ENCODE measurements at regions not wholly inside any gene's neighbourhood (a gene's known extent, or its start where the extent isn't known, plus 50 kb on each side); places are given as distances from the start of the nearest gene placed in this dataset.

GRCh38 chr11:134901542-134901941, 489.5 kb upstream of the B3GAT1 start:
- intact Hi-C loops (cut with micrococcal nuclease), result no loop called here
- DNase-seq (no peak), ATAC-seq (ENCODE audit: low read depth) (no peak)
- Mint-ChIP-seq H3K4me1 (no peaks in the 10 kb centered on the region), H3K27me3 (peaks cover 7% of the 10 kb centered on the region), H3K27ac (no peak overlapping the region), H3K9me3 (no peaks in the 10 kb centered on the region), H3K4me3 (no peak overlapping the region), H3K36me3 (ENCODE audit: low read depth) (no peaks in the 10 kb centered on the region)
- ChIA-PET POLR2A (no interaction called here), CTCF (no interaction called here)
- TF ChIP-seq, protein P1, sequence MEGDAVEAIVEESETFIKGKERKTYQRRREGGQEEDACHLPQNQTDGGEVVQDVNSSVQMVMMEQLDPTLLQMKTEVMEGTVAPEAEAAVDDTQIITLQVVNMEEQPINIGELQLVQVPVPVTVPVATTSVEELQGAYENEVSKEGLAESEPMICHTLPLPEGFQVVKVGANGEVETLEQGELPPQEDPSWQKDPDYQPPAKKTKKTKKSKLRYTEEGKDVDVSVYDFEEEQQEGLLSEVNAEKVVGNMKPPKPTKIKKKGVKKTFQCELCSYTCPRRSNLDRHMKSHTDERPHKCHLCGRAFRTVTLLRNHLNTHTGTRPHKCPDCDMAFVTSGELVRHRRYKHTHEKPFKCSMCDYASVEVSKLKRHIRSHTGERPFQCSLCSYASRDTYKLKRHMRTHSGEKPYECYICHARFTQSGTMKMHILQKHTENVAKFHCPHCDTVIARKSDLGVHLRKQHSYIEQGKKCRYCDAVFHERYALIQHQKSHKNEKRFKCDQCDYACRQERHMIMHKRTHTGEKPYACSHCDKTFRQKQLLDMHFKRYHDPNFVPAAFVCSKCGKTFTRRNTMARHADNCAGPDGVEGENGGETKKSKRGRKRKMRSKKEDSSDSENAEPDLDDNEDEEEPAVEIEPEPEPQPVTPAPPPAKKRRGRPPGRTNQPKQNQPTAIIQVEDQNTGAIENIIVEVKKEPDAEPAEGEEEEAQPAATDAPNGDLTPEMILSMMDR (IDR thresholded peaks at IDR 0.05), result no peak

GRCh38 chr11:134893810-134894685, 482.0 kb upstream of the B3GAT1 start:
- ChIA-PET CTCF (no interaction called here), POLR2A (no interaction called here)
- intact Hi-C loops (cut with micrococcal nuclease), result no loop called here
- Mint-ChIP-seq H3K27ac (no peak overlapping the region), H3K4me3 (no peak overlapping the region), H3K9me3 (peaks cover 4% of the 10 kb centered on the region), H3K27me3 (peaks cover under 1% of the 10 kb centered on the region), H3K36me3 (ENCODE audit: low read depth) (no peaks in the 10 kb centered on the region), H3K4me1 (no peaks in the 10 kb centered on the region)
- DNase-seq (no peak), ATAC-seq (ENCODE audit: low read depth) (no peak)
- TF ChIP-seq, protein P1 (IDR thresholded peaks at IDR 0.05), result no peak

DNA sequence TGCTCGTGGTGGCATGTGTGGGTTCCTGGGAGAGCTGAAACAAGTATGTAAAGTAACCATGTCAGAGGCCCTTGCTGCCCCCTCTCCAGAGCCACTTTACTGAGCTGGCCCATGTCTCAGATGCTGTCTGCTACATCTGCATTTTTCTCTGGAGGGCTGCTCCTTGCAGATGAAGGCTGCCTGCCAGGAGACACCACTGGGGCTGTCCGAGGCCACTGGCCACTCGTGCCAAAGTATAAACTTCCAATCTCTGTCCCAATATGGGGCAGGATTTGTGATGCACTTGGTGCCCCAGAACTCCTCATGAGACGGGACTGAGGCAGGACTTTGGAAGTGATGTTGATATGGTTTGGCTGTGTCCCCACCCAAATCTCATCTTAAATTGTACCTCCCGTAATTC, 478.4 kb upstream of the B3GAT1 start:
- Mint-ChIP-seq H3K9me3 (peaks cover 4% of the 10 kb centered on the region), H3K4me3 (no peak overlapping the region), H3K27ac (no peak overlapping the region), H3K36me3 (ENCODE audit: low read depth) (no peaks in the 10 kb centered on the region), H3K27me3 (peaks cover 7% of the 10 kb centered on the region), H3K4me1 (no peaks in the 10 kb centered on the region)
- CTCF ChIA-PET, result no interaction called here
- intact Hi-C loops (cut with micrococcal nuclease), result no loop called here
- no peak for ATAC-seq (ENCODE audit: low read depth)
- TF ChIP-seq, protein P1 (IDR thresholded peaks at IDR 0.05), result no peak
- POLR2A ChIA-PET, result no interaction called here
- DNase-seq, result no peak

DNA sequence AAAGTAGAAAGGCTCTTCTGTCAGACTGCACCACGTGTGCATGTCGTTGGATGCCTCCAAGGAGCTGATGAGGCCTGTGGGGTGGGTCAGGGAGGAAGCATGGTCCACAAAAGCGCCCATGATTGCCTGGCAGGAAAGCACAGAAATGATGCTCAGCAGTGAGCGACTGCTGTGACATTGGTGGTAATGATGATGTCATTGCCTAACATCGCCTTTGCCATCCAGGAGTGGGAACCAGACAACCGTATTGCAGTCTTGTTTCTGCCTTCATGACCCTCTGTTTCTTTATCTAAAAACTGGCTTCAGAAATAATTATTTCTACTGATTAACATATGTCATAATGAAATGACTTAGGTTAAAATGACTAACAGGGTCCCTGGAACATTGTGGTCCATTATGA, 477.8 kb upstream of the B3GAT1 start:
- ChIA-PET CTCF (no interaction called here), POLR2A (no interaction called here)
- intact Hi-C loops (cut with micrococcal nuclease), result no loop called here
- H3K27me3 Mint-ChIP-seq, result peaks cover 7% of the 10 kb centered on the region
- no peak for ATAC-seq (ENCODE audit: low read depth)
- no peak for DNase-seq
- H3K9me3 Mint-ChIP-seq, result peaks cover 4% of the 10 kb centered on the region
- no peaks in the 10 kb centered on the region for H3K36me3 Mint-ChIP-seq (ENCODE audit: low read depth)
- no peak overlapping the region for H3K27ac Mint-ChIP-seq
- H3K4me3 Mint-ChIP-seq, result no peak overlapping the region
- H3K4me1 Mint-ChIP-seq, result no peaks in the 10 kb centered on the region
- TF ChIP-seq, protein P1 (IDR thresholded peaks at IDR 0.05), result no peak

GRCh38 chr11:134888821-134889220, 476.8 kb upstream of the B3GAT1 start:
- POLR2A ChIA-PET, result no interaction called here
- H3K4me1 Mint-ChIP-seq, result no peaks in the 10 kb centered on the region
- DNase-seq (no peak), ATAC-seq (ENCODE audit: low read depth) (no peak)
- H3K9me3 Mint-ChIP-seq, result peaks cover 4% of the 10 kb centered on the region
- TF ChIP-seq, protein P1 (IDR thresholded peaks at IDR 0.05), result no peak
- H3K27ac Mint-ChIP-seq, result no peak overlapping the region
- intact Hi-C loops (cut with micrococcal nuclease), result no loop called here
- no peaks in the 10 kb centered on the region for H3K36me3 Mint-ChIP-seq (ENCODE audit: low read depth)
- H3K27me3 Mint-ChIP-seq, result peaks cover 7% of the 10 kb centered on the region
- H3K4me3 Mint-ChIP-seq, result no peak overlapping the region
- CTCF ChIA-PET, result no interaction called here
